AG09319 (cell line): ENCODE measurements at regions not wholly inside any gene's neighbourhood (a gene's known extent, or its start where the extent isn't known, plus 50 kb on each side); places are given as distances from the start of the nearest gene placed in this dataset.

Source experiments
- DNase-seq: peaks from one replicate; pipeline ENCODE4 v3.0.0-alpha.2; 2010; ENCODE audit warnings: low read depth; ENCODE audit errors: extremely low read depth
- TF ChIP-seq, protein P1 (sequence below): IDR thresholded peaks from 2 replicates; pipeline ENCODE4 v1.5.1; 2011; ENCODE audit warnings: low read depth, mild to moderate bottlenecking, inconsistent platforms, low read length, moderate library complexity

DNA sequence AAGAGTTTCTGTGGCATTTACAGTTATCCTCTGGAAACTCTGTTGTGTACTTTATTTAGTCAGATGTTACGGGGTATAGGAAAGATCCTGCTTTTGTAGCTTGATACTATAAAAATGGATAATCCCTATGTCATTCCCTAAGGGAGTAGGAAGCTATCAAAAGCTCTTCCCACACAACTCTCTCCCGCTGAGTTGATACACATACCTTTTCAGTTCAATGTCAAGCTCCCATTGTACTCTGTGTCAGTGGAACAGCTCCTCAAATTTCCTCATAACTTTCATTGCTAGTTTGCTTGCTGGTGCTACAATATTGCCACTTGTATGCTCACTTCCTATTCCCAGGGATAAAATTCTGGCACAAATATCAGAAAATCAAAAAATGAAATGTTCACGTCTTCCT, 893.3 kb upstream of the GBE1 start:
- no peak for DNase-seq
- TF ChIP-seq, protein P1, sequence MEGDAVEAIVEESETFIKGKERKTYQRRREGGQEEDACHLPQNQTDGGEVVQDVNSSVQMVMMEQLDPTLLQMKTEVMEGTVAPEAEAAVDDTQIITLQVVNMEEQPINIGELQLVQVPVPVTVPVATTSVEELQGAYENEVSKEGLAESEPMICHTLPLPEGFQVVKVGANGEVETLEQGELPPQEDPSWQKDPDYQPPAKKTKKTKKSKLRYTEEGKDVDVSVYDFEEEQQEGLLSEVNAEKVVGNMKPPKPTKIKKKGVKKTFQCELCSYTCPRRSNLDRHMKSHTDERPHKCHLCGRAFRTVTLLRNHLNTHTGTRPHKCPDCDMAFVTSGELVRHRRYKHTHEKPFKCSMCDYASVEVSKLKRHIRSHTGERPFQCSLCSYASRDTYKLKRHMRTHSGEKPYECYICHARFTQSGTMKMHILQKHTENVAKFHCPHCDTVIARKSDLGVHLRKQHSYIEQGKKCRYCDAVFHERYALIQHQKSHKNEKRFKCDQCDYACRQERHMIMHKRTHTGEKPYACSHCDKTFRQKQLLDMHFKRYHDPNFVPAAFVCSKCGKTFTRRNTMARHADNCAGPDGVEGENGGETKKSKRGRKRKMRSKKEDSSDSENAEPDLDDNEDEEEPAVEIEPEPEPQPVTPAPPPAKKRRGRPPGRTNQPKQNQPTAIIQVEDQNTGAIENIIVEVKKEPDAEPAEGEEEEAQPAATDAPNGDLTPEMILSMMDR: no peak

GRCh38 chr3:82643948-82644347, 882.5 kb upstream of the GBE1 start:
- TF ChIP-seq, protein P1: no peak
- no peak for DNase-seq

DNA sequence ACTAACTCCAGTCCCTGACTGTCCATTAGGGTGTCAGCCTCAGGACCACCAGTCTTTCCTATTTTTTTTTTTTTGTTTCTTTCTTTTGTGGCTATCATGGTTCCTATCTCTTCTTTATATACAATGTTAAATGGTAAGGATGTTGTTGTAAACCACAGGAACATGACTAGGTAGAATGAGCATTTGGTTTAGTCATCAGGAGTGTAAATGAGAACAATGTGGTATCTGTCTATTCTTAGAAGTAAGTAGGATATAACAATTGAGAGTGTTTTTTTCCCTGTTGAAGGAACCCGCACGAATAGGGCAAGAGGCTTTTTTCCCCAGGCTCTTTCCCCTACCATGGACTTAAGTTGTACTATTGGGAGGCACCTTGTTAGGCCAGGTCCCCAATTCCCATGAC, 880.3 kb upstream of the GBE1 start:
- no peak for DNase-seq
- TF ChIP-seq, protein P1: no peak

DNA sequence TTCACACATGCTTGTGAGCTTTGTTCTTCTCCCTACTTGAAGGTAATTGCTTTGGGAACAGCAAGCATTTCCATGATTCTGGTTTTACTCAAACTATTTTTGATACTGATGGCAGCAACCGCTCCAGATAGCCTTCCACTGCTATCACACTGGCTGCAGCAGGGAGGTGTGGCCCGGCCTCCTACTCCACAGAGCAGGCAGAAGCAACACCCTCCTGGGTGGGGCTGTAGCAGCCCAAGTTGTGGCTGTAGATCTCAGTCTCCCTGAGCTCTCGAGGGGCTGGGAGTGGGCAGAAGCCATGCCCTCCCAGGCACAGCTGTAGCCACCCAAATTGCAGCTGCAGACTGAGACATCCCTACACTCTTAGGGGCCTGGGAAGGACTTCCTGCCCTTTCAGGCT, 878.8 kb upstream of the GBE1 start:
- no peak for DNase-seq
- TF ChIP-seq, protein P1: no peak

GRCh38 chr3:82637574-82637973, 876.1 kb upstream of the GBE1 start:
- TF ChIP-seq, protein P1: no peak
- no peak for DNase-seq

- TF ChIP-seq, protein P1: no peak
- DNase-seq: no peak
Measured at GRCh38 chr3:82636177-82636576, 874.7 kb upstream of the GBE1 start.

- TF ChIP-seq, protein P1: no peak
- no peak for DNase-seq
Measured at GRCh38 chr3:82633319-82633718, 871.9 kb upstream of the GBE1 start.

DNA sequence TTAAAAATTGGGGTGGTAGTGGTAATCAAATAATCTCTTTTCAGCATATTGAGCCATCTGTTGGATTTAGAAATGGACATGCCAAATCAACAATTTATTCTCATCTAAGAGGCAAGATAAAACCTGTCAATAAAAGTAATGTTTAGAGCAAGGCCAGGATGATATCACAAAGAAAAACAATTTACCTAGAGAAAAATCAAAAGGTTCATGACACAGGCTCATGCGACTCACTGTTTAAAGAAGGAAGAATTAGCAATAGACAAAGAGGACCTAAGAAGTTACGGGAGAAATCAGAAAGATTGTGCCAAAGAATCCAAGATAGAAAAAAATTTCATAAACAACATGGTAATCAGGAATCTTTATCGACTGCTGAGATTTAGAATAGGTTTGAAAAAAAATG, 868.5 kb upstream of the GBE1 start:
- no peak for DNase-seq

More for the DNA sequence above, 868.5 kb upstream of the GBE1 start:
- TF ChIP-seq, protein P1: no peak
